SK-N-SH treated with all-trans-retinoic acid at 6 μM for 48 hours (cell line): ENCODE measurements at regions not wholly inside any gene's neighbourhood (a gene's known extent, or its start where the extent isn't known, plus 50 kb on each side); places are given as distances from the start of the nearest gene placed in this dataset.

Source experiments
- ESRRG ChIP-seq: fragments of 250-450 bp; sonication (Bioruptor Pico); IDR thresholded peaks from 2 replicates; pipeline ENCODE4 v1.6.1; 2021; ENCODE audit warnings: mild to moderate bottlenecking
- ISL1 ChIP-seq: fragments of 250-450 bp; sonication (Bioruptor Pico); IDR thresholded peaks from 2 replicates; pipeline ENCODE4 v2.1.2; 2022; ENCODE audit warnings: mild to moderate bottlenecking, moderate library complexity
- TCF4 ChIP-seq: fragments of 250-450 bp; sonication (Bioruptor Pico); IDR thresholded peaks from 2 replicates; pipeline ENCODE4 v1.8.0; 2021; ENCODE audit warnings: mild to moderate bottlenecking, moderate library complexity, borderline replicate concordance
- ZFP3 ChIP-seq: fragments of 250-450 bp; sonication (Bioruptor Pico); IDR thresholded peaks from 2 replicates; pipeline ENCODE4 v1.5.0; 2020; ENCODE audit warnings: mild to moderate bottlenecking, moderate library complexity
- ZFP30 ChIP-seq: fragments of 450-650 bp; formaldehyde crosslinking; IDR thresholded peaks from 2 replicates; pipeline ENCODE4 v1.5.0; 2022; ENCODE audit warnings: mild to moderate bottlenecking, moderate library complexity
- ZNF70 ChIP-seq: fragments of 450-650 bp; formaldehyde crosslinking; IDR thresholded peaks from 2 replicates; pipeline ENCODE4 v1.5.0; 2020; ENCODE audit warnings: mild to moderate bottlenecking, moderate library complexity
- ZNF8 ChIP-seq: fragments of 450-650 bp; formaldehyde crosslinking; IDR thresholded peaks from 2 replicates; pipeline ENCODE4 v1.5.0; 2020; ENCODE audit warnings: mild to moderate bottlenecking, moderate library complexity
- TF ChIP-seq, protein P1 (sequence below): fragments of 250-450 bp; sonication (Bioruptor Pico); IDR thresholded peaks from 2 replicates; pipeline ENCODE4 v1.8.0; 2020; ENCODE audit warnings: mild to moderate bottlenecking, moderate library complexity, borderline replicate concordance
- TF ChIP-seq, protein P2 (sequence below): fragments of 250-450 bp; sonication (Bioruptor Pico); IDR thresholded peaks from 2 replicates; pipeline ENCODE4 v1.5.0; 2020; ENCODE audit warnings: mild to moderate bottlenecking, moderate library complexity

DNA sequence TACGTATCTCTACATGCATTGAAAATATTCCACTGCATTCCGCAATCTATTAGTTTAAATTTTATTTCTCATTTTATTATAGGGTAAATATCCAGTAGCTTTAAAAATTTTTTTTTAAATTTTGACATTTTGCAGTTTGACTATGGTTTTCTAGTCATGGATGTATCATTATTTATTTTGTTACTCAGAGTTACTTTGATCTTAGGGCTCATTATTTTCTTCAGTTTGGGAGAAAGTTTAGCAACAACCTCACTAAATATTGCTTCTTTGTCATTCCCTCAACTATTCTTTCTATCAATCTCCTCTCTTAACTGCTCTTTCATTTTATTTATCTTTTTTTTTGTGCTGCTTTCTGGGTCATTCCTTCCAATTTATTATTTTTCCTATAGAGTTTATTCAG is 100.5 kb upstream of the SLCO6A1 start:
- TF ChIP-seq, protein P1, sequence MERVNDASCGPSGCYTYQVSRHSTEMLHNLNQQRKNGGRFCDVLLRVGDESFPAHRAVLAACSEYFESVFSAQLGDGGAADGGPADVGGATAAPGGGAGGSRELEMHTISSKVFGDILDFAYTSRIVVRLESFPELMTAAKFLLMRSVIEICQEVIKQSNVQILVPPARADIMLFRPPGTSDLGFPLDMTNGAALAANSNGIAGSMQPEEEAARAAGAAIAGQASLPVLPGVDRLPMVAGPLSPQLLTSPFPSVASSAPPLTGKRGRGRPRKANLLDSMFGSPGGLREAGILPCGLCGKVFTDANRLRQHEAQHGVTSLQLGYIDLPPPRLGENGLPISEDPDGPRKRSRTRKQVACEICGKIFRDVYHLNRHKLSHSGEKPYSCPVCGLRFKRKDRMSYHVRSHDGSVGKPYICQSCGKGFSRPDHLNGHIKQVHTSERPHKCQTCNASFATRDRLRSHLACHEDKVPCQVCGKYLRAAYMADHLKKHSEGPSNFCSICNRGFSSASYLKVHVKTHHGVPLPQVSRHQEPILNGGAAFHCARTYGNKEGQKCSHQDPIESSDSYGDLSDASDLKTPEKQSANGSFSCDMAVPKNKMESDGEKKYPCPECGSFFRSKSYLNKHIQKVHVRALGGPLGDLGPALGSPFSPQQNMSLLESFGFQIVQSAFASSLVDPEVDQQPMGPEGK (CRISPR knock-in tag), result no peak
- no peak for TF ChIP-seq ESRRG
- TF ChIP-seq, protein P2, sequence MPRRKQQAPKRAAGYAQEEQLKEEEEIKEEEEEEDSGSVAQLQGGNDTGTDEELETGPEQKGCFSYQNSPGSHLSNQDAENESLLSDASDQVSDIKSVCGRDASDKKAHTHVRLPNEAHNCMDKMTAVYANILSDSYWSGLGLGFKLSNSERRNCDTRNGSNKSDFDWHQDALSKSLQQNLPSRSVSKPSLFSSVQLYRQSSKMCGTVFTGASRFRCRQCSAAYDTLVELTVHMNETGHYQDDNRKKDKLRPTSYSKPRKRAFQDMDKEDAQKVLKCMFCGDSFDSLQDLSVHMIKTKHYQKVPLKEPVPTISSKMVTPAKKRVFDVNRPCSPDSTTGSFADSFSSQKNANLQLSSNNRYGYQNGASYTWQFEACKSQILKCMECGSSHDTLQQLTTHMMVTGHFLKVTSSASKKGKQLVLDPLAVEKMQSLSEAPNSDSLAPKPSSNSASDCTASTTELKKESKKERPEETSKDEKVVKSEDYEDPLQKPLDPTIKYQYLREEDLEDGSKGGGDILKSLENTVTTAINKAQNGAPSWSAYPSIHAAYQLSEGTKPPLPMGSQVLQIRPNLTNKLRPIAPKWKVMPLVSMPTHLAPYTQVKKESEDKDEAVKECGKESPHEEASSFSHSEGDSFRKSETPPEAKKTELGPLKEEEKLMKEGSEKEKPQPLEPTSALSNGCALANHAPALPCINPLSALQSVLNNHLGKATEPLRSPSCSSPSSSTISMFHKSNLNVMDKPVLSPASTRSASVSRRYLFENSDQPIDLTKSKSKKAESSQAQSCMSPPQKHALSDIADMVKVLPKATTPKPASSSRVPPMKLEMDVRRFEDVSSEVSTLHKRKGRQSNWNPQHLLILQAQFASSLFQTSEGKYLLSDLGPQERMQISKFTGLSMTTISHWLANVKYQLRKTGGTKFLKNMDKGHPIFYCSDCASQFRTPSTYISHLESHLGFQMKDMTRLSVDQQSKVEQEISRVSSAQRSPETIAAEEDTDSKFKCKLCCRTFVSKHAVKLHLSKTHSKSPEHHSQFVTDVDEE (CRISPR knock-in tag), result no peak
- no peak for TF ChIP-seq TCF4 (CRISPR knock-in tag)
- no peak for TF ChIP-seq ZFP3 (CRISPR knock-in tag)
- no peak for TF ChIP-seq ZNF8 (CRISPR knock-in tag)
- no peak for TF ChIP-seq ISL1 (CRISPR knock-in tag)
- TF ChIP-seq ZFP30 (CRISPR knock-in tag), result no peak
- no peak for TF ChIP-seq ZNF70 (CRISPR knock-in tag)
